K562 (cell line): ENCODE measurements at regions not wholly inside any gene's neighbourhood (a gene's known extent, or its start where the extent isn't known, plus 50 kb on each side); places are given as distances from the start of the nearest gene placed in this dataset.

Experiments used
- ATAC-seq: fragments of 200-7000 bp; cut with Tn5 transposase; 3 replicates; pipeline ENCODE4 v1.9.1; 2020; ENCODE audit warnings: moderate library complexity
- BruUV-seq: library from RNA; stranded (reverse); fragments of 400-500 nt; replicated peaks from 2 replicates; lab custom pipeline; 2021; lab: Mats Ljungman, UMichigan
- CTCF ChIA-PET: fragments of 300-600 bp; formaldehyde crosslinking; extraction: SDS; loops from one replicate; lab custom pipeline; 2021; ENCODE audit warnings: low intra/inter-chr PET ratio; lab: Yijun Ruan, JAX
- POLR2A ChIA-PET: fragments of 300-600, 350-650 bp; sonication (Branson Sonifier 250); formaldehyde crosslinking; extraction: SDS; loops from one replicate; lab custom pipeline; 2021; ENCODE audit warnings: antibody characterized with exemption, inconsistent platforms; lab: Yijun Ruan, JAX
- DNase-seq, 4 experiments: peaks; one replicate each; pipeline versions ENCODE4 v3.0.0 to v3.0.0-alpha.2; 2011 to 2018; ENCODE audit warnings: low spot score in 3 of 4, mixed read lengths in 3 of 4; ENCODE audit errors: extremely low read depth in 1 of 4
- FAIRE-seq: peaks from 2 replicates; lab custom pipeline; 2011; peaks lifted over from hg19 to GRCh38; lab: Jason Lieb, UNC
- H2AFZ ChIP-seq: 2 replicates; pipeline ENCODE4 v1.6.0; 2011; ENCODE audit warnings: low read depth, low read length, control low read depth, inconsistent platforms
- H3K27ac ChIP-seq: fragments of 200-600 bp; 3 replicates; pipeline ENCODE4 v1.8.0; 2011; ENCODE audit warnings: low read depth, mild to moderate bottlenecking, control low read depth, inconsistent platforms, low read length, moderate library complexity, mixed read lengths; ENCODE audit errors: extremely low read depth
- H3K27me3 ChIP-seq, 2 experiments: fragments of 300-600 bp in 1 of 2; 2 replicates in 1 of 2; 3 replicates in 1 of 2; pipeline versions ENCODE4 v1.6.0 to v1.8.0; 2011; ENCODE audit warnings: inconsistent platforms in 2 of 2, low read length in 2 of 2, mild to moderate bottlenecking in 1 of 2, mixed read lengths in 1 of 2, moderate library complexity in 1 of 2; ENCODE audit not compliant: control insufficient read depth in 2 of 2, insufficient read depth in 2 of 2
- H3K36me3 ChIP-seq: fragments of 300-600 bp; 3 replicates; pipeline ENCODE4 v1.8.0; 2011; ENCODE audit warnings: mild to moderate bottlenecking, low read length, inconsistent platforms; ENCODE audit not compliant: control insufficient read depth, insufficient read depth
- H3K4me1 ChIP-seq, 2 experiments: fragments of 200-600 bp in 1 of 2; replicated peaks in 1 of 2; 2 replicates in 1 of 2; 3 replicates in 1 of 2; pipeline versions ENCODE4 v1.5.1 to v1.8.0; 2011; ENCODE audit warnings: inconsistent platforms in 2 of 2, low read length in 2 of 2, mild to moderate bottlenecking in 1 of 2, mixed read lengths in 1 of 2, moderate library complexity in 1 of 2; ENCODE audit not compliant: control insufficient read depth in 2 of 2, insufficient read depth in 2 of 2
- H3K4me2 ChIP-seq: 2 replicates; pipeline ENCODE4 v1.6.1; 2011; ENCODE audit warnings: low read length, control low read depth, inconsistent platforms, mixed read lengths; ENCODE audit not compliant: insufficient read depth
- H3K4me3 ChIP-seq: fragments of 200-600 bp; sonication (generic), shearing (Covaris generic); 2 replicates; pipeline ENCODE4 v1.5.1; 2016; ENCODE audit warnings: control low read depth, inconsistent platforms
- H3K79me2 ChIP-seq: fragments of 200-600 bp; 3 replicates; pipeline ENCODE4 v1.8.0; 2011; ENCODE audit warnings: low read length, inconsistent platforms; ENCODE audit not compliant: control insufficient read depth, insufficient read depth
- H3K9ac ChIP-seq, 2 experiments: 2 replicates each; pipeline versions ENCODE4 v1.6.0 to v1.6.1; 2011; ENCODE audit warnings: low read depth in 2 of 2, low read length in 2 of 2, control low read depth in 1 of 2, inconsistent platforms in 1 of 2, mild to moderate bottlenecking in 1 of 2, mixed read lengths in 1 of 2; ENCODE audit not compliant: insufficient read depth in 1 of 2
- H3K9me1 ChIP-seq: one replicate; pipeline ENCODE4 v1.6.0; 2011; ENCODE audit warnings: inconsistent platforms, mild to moderate bottlenecking, low read length, moderate library complexity; ENCODE audit not compliant: control insufficient read depth, insufficient read depth
- H3K9me3 ChIP-seq: replicated peaks from 2 replicates; pipeline ENCODE4 v1.5.1; 2011; ENCODE audit warnings: low read depth, low read length, inconsistent platforms; ENCODE audit not compliant: control insufficient read depth, insufficient read depth
- H4K20me1 ChIP-seq: replicated peaks from 2 replicates; pipeline ENCODE4 v1.6.1; 2011; ENCODE audit warnings: low read length, inconsistent platforms, mixed read lengths; ENCODE audit not compliant: control insufficient read depth, insufficient read depth
- ADNP ChIP-seq: fragments of 200-800 bp; sonication (Bioruptor generic); IDR thresholded peaks from 2 replicates; pipeline ENCODE4 v1.6.1; 2016; ENCODE audit warnings: missing genetic modification characterization, missing compliant biosample characterization
- CREB3 ChIP-seq: fragments of 450-650 bp; conservative IDR thresholded peaks from 2 replicates; pipeline ENCODE4 v1.6.1; 2016; ENCODE audit warnings: missing genetic modification characterization, low read depth, mild to moderate bottlenecking, missing compliant biosample characterization, moderate library complexity
- DEAF1 ChIP-seq: fragments of 450-650 bp; formaldehyde crosslinking; IDR thresholded peaks from 2 replicates; pipeline ENCODE4 v1.4.0; 2020; ENCODE audit warnings: mild to moderate bottlenecking, moderate library complexity
- MCM2 ChIP-seq: fragments of 450-650 bp; IDR thresholded peaks from 2 replicates; pipeline ENCODE4 v1.6.1; 2017; ENCODE audit warnings: low read depth, mild to moderate bottlenecking
- RERE ChIP-seq: sonication (generic); formaldehyde crosslinking; IDR thresholded peaks from 2 replicates; pipeline ENCODE4 v1.8.0; 2023; ENCODE audit warnings: missing genetic modification reagents, mild to moderate bottlenecking, borderline replicate concordance
- SUPT5H ChIP-seq: fragments of 450-650 bp; IDR thresholded peaks from 2 replicates; pipeline ENCODE4 v1.6.1; 2016
- WGBS: fragments of 100-300 bp; shearing (Covaris generic); methylation state at CpG from one replicate; pipeline ENCODE4 v1.1.6; 2016; ENCODE audit warnings: low coverage, mixed read lengths; ENCODE audit not compliant: insufficient coverage; ENCODE audit errors: missing lambda C conversion rate; 5-methylcytosine and 5-hydroxymethylcytosine counted together
- in situ Hi-C: fragments of 300-500 bp; cut with MboI; formaldehyde crosslinking; loops from 4 replicates; pipeline ENCODE4 v1.15.0; 2018; ENCODE audit warnings: inconsistent platforms, mixed read lengths
- intact Hi-C: fragments of 100-400 bp; cut with micrococcal nuclease; formaldehyde crosslinking; loops from 2 replicates; pipeline ENCODE4 v1.14.2; 2022

- H3K9me3 ChIP-seq = no peaks in the 10 kb centered on the region
- no peaks in the 10 kb centered on the region for H3K4me1 ChIP-seq
- ChIA-PET CTCF (no interaction called here), POLR2A (no interaction called here)
- intact Hi-C loops (no loop called here), in situ Hi-C loops (no loop called here)
- no peak overlapping the region for H3K4me2 ChIP-seq
- TF ChIP-seq ADNP (tag) (no peak), DEAF1 (no peak), SUPT5H (no peak), MCM2 (no peak), CREB3 (tag) (no peak), RERE (CRISPR knock-in tag) (no peak)
- H3K79me2 ChIP-seq = no peaks in the 10 kb centered on the region
- H3K27me3 ChIP-seq = no peaks in the 10 kb centered on the region
- ATAC-seq (no peak), DNase-seq (no peak), FAIRE-seq (no peak)
- no peaks in the 10 kb centered on the region for H3K36me3 ChIP-seq
- no peak overlapping the region for H2AFZ ChIP-seq
- H3K27ac ChIP-seq = no peak overlapping the region
- no TSS peak for BruUV-seq
- no peaks in the 10 kb centered on the region for H4K20me1 ChIP-seq
- no peaks in the 10 kb centered on the region for H3K9me1 ChIP-seq
- WGBS = 0% methylated on average over 3 of the region's 3 CpGs
- no peak overlapping the region for H3K9ac ChIP-seq
- H3K4me3 ChIP-seq = no peak overlapping the region
These were observed 811.5 kb upstream of the TENM3 start for GRCh38 chr4:181431661-181432060.
